WI38 (cell line): ENCODE measurements at regions not wholly inside any gene's neighbourhood (a gene's known extent, or its start where the extent isn't known, plus 50 kb on each side); places are given as distances from the start of the nearest gene placed in this dataset.

Experiments used
- H3K4me3 ChIP-seq: 2 replicates; pipeline ENCODE4 v1.5.1; 2011; ENCODE audit warnings: low read depth, mild to moderate bottlenecking, control low read depth, low read length
- TF ChIP-seq, protein P1 (sequence below): IDR thresholded peaks from 2 replicates; pipeline ENCODE4 v1.5.1; 2012; ENCODE audit warnings: low read depth, mild to moderate bottlenecking, control low read depth, low read length

DNA sequence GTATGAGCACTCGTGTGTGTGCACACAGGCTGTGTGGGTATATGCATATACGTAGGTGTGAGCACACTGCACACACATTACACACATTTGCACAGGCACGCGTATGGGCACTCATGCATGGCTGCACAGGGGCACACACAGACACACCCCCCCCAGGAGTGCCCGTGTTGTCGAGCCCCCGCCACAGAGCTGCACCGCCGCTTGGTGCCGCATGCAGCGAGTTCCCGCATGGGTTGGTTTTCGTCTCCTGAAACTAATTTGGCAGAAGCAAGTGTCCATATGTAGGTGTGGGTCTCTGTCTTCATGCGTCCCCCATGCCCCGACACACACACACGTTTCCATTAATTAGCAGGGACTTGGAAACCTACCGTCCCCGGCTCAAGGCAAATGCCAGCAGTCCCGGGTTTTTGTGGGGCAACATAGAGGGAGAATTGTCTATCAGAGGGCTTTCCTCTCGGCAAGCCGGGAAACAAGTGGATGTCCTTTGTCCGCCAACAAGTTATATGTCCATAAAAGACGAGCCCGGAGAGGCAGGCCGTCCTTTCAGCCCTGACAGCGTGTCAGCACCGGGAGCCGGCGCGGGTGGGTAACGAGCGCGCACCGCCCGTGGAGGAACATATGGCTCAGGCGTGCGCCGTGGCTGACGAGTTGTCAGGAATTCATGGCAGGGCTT lies 1291.7 kb downstream of the BRD1 start:
- no peak overlapping the region for H3K4me3 ChIP-seq
- TF ChIP-seq, protein P1, sequence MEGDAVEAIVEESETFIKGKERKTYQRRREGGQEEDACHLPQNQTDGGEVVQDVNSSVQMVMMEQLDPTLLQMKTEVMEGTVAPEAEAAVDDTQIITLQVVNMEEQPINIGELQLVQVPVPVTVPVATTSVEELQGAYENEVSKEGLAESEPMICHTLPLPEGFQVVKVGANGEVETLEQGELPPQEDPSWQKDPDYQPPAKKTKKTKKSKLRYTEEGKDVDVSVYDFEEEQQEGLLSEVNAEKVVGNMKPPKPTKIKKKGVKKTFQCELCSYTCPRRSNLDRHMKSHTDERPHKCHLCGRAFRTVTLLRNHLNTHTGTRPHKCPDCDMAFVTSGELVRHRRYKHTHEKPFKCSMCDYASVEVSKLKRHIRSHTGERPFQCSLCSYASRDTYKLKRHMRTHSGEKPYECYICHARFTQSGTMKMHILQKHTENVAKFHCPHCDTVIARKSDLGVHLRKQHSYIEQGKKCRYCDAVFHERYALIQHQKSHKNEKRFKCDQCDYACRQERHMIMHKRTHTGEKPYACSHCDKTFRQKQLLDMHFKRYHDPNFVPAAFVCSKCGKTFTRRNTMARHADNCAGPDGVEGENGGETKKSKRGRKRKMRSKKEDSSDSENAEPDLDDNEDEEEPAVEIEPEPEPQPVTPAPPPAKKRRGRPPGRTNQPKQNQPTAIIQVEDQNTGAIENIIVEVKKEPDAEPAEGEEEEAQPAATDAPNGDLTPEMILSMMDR = no peak

GRCh38 chr22:48534395-48534958 lies 1293.2 kb downstream of the BRD1 start:
- TF ChIP-seq, protein P1 = no peak

GRCh38 chr22:48532986-48533385 lies 1294.7 kb downstream of the BRD1 start:
- TF ChIP-seq, protein P1 = no peak
- H3K4me3 ChIP-seq = no peak overlapping the region

More at GRCh38 chr22:48534395-48534958, 1293.2 kb downstream of the BRD1 start:
- no peak overlapping the region for H3K4me3 ChIP-seq

DNA sequence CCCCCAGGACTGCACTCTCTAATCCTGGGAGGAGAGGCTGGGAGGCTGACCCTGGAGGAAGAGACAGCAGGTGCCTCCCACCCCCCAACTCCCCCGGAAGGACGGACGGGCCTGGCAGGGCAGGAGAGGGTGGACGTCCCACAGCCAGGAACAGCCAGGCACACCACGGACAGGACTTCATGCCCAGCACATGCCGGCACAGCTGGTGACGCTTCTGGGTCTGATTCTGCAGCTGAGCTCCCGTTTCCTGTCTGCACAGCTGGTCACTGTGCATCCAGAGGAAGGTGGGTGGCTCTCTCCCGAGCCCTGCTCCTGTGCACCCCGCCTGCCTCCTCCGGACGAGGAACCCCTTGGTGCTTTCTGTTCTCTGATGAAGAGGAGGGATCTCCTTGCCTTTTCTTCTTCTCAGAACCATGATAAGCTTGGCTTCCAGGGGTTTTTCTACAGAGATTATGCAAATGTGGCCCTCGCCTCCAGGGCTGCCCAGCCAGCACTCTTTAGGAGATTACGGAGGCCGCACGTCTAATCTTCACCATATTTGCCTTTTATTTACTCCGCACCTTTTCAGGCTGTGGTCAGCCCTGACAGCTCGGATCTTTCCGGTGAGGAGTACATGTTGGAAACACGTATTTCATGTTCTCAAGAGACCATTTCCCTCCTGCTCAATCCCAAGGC lies 1295.8 kb downstream of the BRD1 start:
- H3K4me3 ChIP-seq = no peak overlapping the region
- TF ChIP-seq, protein P1 = no peak

DNA sequence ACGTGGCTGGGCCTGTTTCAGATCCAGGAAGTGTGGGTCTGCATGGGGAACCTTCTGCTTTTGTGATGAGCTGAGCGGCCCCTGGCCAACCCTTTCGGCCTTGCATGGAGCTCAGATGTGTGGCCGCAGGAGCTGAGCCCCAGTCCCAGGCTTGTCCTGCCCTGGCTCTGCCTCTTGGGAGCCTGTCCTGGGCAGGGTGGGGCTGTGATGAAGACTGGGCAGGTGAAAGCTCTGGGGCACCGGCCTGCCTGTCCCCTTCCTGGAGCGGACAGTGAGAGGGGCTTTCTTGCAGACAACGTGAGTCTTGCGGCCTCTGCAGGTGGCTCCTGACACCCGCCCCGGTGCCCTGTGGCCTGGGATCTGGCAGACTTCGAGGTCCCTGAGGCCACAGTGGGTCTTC lies 1296.6 kb downstream of the BRD1 start:
- TF ChIP-seq, protein P1 = no peak
- H3K4me3 ChIP-seq = no peak overlapping the region

DNA sequence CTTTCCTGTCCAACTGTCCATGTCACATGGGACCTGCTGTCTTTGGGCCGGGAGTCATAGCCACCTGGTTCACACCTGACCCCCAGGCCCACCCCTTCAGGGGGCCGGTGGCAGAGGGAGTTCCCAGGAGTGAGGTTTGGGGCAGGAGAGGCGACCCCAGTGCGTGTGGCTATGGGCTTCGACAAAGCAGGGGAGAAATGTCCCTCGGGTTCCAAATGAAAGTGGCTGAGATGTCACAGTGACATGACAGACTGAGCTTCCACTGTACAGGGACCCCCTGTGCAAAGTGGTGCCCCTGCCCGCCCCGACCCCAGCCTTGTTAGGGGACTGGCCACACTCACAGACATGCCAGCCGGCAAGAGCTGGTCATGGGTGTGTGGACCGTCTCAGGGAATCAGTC lies 1297.0 kb downstream of the BRD1 start:
- TF ChIP-seq, protein P1 = no peak
- no peak overlapping the region for H3K4me3 ChIP-seq
